NCI-H1436 (cell line): ENCODE measurements at regions not wholly inside any gene's neighbourhood (a gene's known extent, or its start where the extent isn't known, plus 50 kb on each side); places are given as distances from the start of the nearest gene placed in this dataset.

Experiments
- DNase-seq: peaks from one replicate; lab custom pipeline; 2025; lab: John Stamatoyannopoulos, UW

- DNase-seq, result no peak
These were observed 185.0 kb downstream of the RFC3 start for GRCh38 chr13:34002924-34003323.

- DNase-seq, result no peak
These were observed 185.7 kb downstream of the RFC3 start for GRCh38 chr13:34003656-34004055.

GRCh38 chr13:34004676-34005075 is 186.7 kb downstream of the RFC3 start:
- no peak for DNase-seq

GRCh38 chr13:34006011-34006410 is 188.1 kb downstream of the RFC3 start:
- DNase-seq, result no peak

GRCh38 chr13:34011552-34012085 is 193.7 kb downstream of the RFC3 start:
- no peak for DNase-seq

- no peak for DNase-seq
These were observed 194.4 kb downstream of the RFC3 start for GRCh38 chr13:34012382-34012781.

GRCh38 chr13:34013061-34013460 is 195.1 kb downstream of the RFC3 start:
- DNase-seq, result no peak

- DNase-seq, result no peak
These were observed 199.3 kb downstream of the RFC3 start for GRCh38 chr13:34017231-34017630.

- DNase-seq, result no peak
These were observed 201.9 kb downstream of the RFC3 start for GRCh38 chr13:34019870-34020269.

- DNase-seq, result no peak
These were observed 202.4 kb downstream of the RFC3 start for GRCh38 chr13:34020388-34020787.

- no peak for DNase-seq
These were observed 203.7 kb downstream of the RFC3 start for GRCh38 chr13:34021619-34022018.

GRCh38 chr13:34025746-34026145 is 207.8 kb downstream of the RFC3 start:
- no peak for DNase-seq

- DNase-seq, result no peak
These were observed 208.4 kb downstream of the RFC3 start for GRCh38 chr13:34026308-34026707.

GRCh38 chr13:34028496-34029442 is 210.8 kb downstream of the RFC3 start:
- no peak for DNase-seq

- DNase-seq, result no peak
These were observed 212.8 kb downstream of the RFC3 start for GRCh38 chr13:34030782-34031181.

- DNase-seq, result no peak
These were observed 213.7 kb downstream of the RFC3 start for GRCh38 chr13:34031610-34032009.

- DNase-seq, result no peak
These were observed 216.5 kb downstream of the RFC3 start for GRCh38 chr13:34034411-34034810.

- DNase-seq, result no peak
These were observed 217.2 kb downstream of the RFC3 start for GRCh38 chr13:34035178-34035577.

GRCh38 chr13:34035676-34036325 is 217.9 kb downstream of the RFC3 start:
- no peak for DNase-seq

GRCh38 chr13:34037636-34038540 is 219.9 kb downstream of the RFC3 start:
- DNase-seq, result no peak

- no peak for DNase-seq
These were observed 220.7 kb downstream of the RFC3 start for GRCh38 chr13:34038541-34039068.

- no peak for DNase-seq
These were observed 221.7 kb downstream of the RFC3 start for GRCh38 chr13:34039678-34040077.
